OCI-LY1 (cell line): ENCODE measurements at regions not wholly inside any gene's neighbourhood (a gene's known extent, or its start where the extent isn't known, plus 50 kb on each side); places are given as distances from the start of the nearest gene placed in this dataset.

Source experiments
- H2AFZ ChIP-seq: fragments of 200-600 bp; sonication (generic), shearing (Covaris generic); 2 replicates; pipeline ENCODE4 v1.6.0; 2014; ENCODE audit warnings: antibody characterized with exemption, mild to moderate bottlenecking, low read length
- H3F3A ChIP-seq: fragments of 200-600 bp; sonication (generic), shearing (Covaris generic); 2 replicates; pipeline ENCODE4 v1.6.0; 2014; ENCODE audit warnings: mild to moderate bottlenecking, antibody characterized with exemption, low read length, moderate library complexity; ENCODE audit not compliant: insufficient read depth
- H3K27ac ChIP-seq: fragments of 200-600 bp; sonication (generic); 2 replicates; pipeline ENCODE4 v1.5.1; 2014; ENCODE audit warnings: low read length, mixed run types, mild to moderate bottlenecking, low read depth; ENCODE audit not compliant: poor library complexity, severe bottlenecking
- H3K27me3 ChIP-seq: fragments of 200-600 bp; sonication (generic); 2 replicates; pipeline ENCODE4 v1.6.0; 2014; ENCODE audit warnings: antibody characterized with exemption, mild to moderate bottlenecking, low read length, moderate library complexity; ENCODE audit not compliant: insufficient read depth
- H3K36me3 ChIP-seq: fragments of 200-600 bp; sonication (generic); 2 replicates; pipeline ENCODE4 v1.6.1; 2014; ENCODE audit warnings: mild to moderate bottlenecking, antibody characterized with exemption, low read length, moderate library complexity, mixed read lengths; ENCODE audit not compliant: insufficient read depth
- H3K4me1 ChIP-seq: fragments of 200-600 bp; sonication (generic); 2 replicates; pipeline ENCODE4 v1.5.1; 2014; ENCODE audit warnings: mild to moderate bottlenecking, low read length, moderate library complexity; ENCODE audit not compliant: insufficient read depth, severe bottlenecking
- H3K4me2 ChIP-seq: fragments of 200-600 bp; sonication (generic), shearing (Covaris generic); 2 replicates; pipeline ENCODE4 v1.6.1; 2014; ENCODE audit warnings: low read length
- H3K4me3 ChIP-seq: fragments of 200-600 bp; sonication (generic); 2 replicates; pipeline ENCODE4 v1.5.1; 2014; ENCODE audit warnings: low read length, low read depth, mild to moderate bottlenecking, mixed read lengths; ENCODE audit not compliant: poor library complexity, severe bottlenecking
- H3K79me2 ChIP-seq: fragments of 200-600 bp; shearing (Covaris generic); 2 replicates; pipeline ENCODE4 v1.6.1; 2016; ENCODE audit warnings: mixed run types, low read length, mixed read lengths; ENCODE audit not compliant: insufficient read depth
- H3K9ac ChIP-seq: fragments of 200-600 bp; sonication (generic), shearing (Covaris generic); 2 replicates; pipeline ENCODE4 v1.6.1; 2014; ENCODE audit warnings: mild to moderate bottlenecking, low read length, mixed read lengths
- H3K9me2 ChIP-seq: fragments of 200-600 bp; sonication (generic), shearing (Covaris generic); 2 replicates; pipeline ENCODE4 v1.6.1; 2014; ENCODE audit warnings: low read depth, mild to moderate bottlenecking, low read length, mixed read lengths
- H3K9me3 ChIP-seq: fragments of 200-600 bp; shearing (Covaris generic); 2 replicates; pipeline ENCODE4 v1.6.1; 2014; ENCODE audit warnings: low read length, mixed read lengths
- H4K20me1 ChIP-seq: fragments of 200-600 bp; sonication (generic), shearing (Covaris generic); 2 replicates; pipeline ENCODE4 v1.6.0; 2016; ENCODE audit warnings: mild to moderate bottlenecking, low read length; ENCODE audit not compliant: insufficient read depth
- CTCF ChIP-seq: fragments of 200-600 bp; sonication (generic), shearing (Covaris generic); IDR thresholded peaks from 2 replicates; pipeline ENCODE4 v1.5.1; 2017; ENCODE audit warnings: mild to moderate bottlenecking, antibody characterized with exemption, low read length, moderate library complexity, mixed read lengths
- EZH2 ChIP-seq: fragments of 200-600 bp; sonication (generic), shearing (Covaris generic); IDR thresholded peaks from 2 replicates; pipeline ENCODE4 v1.8.0; 2017; ENCODE audit warnings: borderline replicate concordance, mixed run types, mild to moderate bottlenecking, antibody characterized with exemption, low read length, moderate library complexity, mixed read lengths

GRCh38 chr11:95705485-95706124, 84.0 kb downstream of the FAM76B start:
- no peak for TF ChIP-seq EZH2
- peak; percentile 87 for TF ChIP-seq CTCF
- Histone ChIP-seq H3K9me2 (no peaks in the 10 kb centered on the region), H4K20me1 (no peaks in the 10 kb centered on the region), H3K36me3 (no peaks in the 10 kb centered on the region), H2AFZ (no peak overlapping the region), H3K4me2 (no peak overlapping the region), H3F3A (no peaks in the 10 kb centered on the region), H3K9me3 (no peaks in the 10 kb centered on the region), H3K27me3 (no peaks in the 10 kb centered on the region), H3K9ac (no peak overlapping the region), H3K4me1 (no peaks in the 10 kb centered on the region), H3K79me2 (no peaks in the 10 kb centered on the region), H3K27ac (no peak overlapping the region), H3K4me3 (no peak overlapping the region)

GRCh38 chr11:95704865-95705264, 84.7 kb downstream of the FAM76B start:
- no peaks in the 10 kb centered on the region for H3K9me2 ChIP-seq
- H3K4me2 ChIP-seq, result no peak overlapping the region

GRCh38 chr11:95703049-95703448, 86.5 kb downstream of the FAM76B start:
- Histone ChIP-seq H3K27ac (no peak overlapping the region), H3K27me3 (no peaks in the 10 kb centered on the region), H3K9ac (no peak overlapping the region), H3F3A (no peaks in the 10 kb centered on the region), H3K36me3 (no peaks in the 10 kb centered on the region), H3K4me3 (no peak overlapping the region), H3K4me2 (no peak overlapping the region), H3K9me2 (no peaks in the 10 kb centered on the region), H4K20me1 (no peaks in the 10 kb centered on the region), H2AFZ (no peak overlapping the region), H3K9me3 (no peaks in the 10 kb centered on the region), H3K79me2 (no peaks in the 10 kb centered on the region), H3K4me1 (no peaks in the 10 kb centered on the region)
- no peak for TF ChIP-seq EZH2
- TF ChIP-seq CTCF, result no peak

More at GRCh38 chr11:95704865-95705264, 84.7 kb downstream of the FAM76B start:
- Histone ChIP-seq H4K20me1 (no peaks in the 10 kb centered on the region), H3K9me3 (no peaks in the 10 kb centered on the region), H3K4me3 (no peak overlapping the region), H2AFZ (no peak overlapping the region), H3K4me1 (no peaks in the 10 kb centered on the region), H3K36me3 (no peaks in the 10 kb centered on the region), H3F3A (no peaks in the 10 kb centered on the region), H3K27me3 (no peaks in the 10 kb centered on the region), H3K79me2 (no peaks in the 10 kb centered on the region), H3K9ac (no peak overlapping the region), H3K27ac (no peak overlapping the region)
- TF ChIP-seq EZH2, result no peak

- Histone ChIP-seq H3K27ac (no peak overlapping the region), H3K9ac (no peak overlapping the region), H3K4me2 (no peak overlapping the region), H3K27me3 (no peaks in the 10 kb centered on the region), H3K79me2 (no peaks in the 10 kb centered on the region), H3K9me2 (no peaks in the 10 kb centered on the region), H3K4me1 (no peaks in the 10 kb centered on the region), H3K36me3 (no peaks in the 10 kb centered on the region), H3F3A (no peaks in the 10 kb centered on the region), H3K9me3 (no peaks in the 10 kb centered on the region), H2AFZ (no peak overlapping the region), H4K20me1 (no peaks in the 10 kb centered on the region), H3K4me3 (no peak overlapping the region)
- TF ChIP-seq CTCF (no peak), EZH2 (no peak)
Measured at GRCh38 chr11:95702526-95702925, 87.1 kb downstream of the FAM76B start.
